ENCODE measurements at regions not wholly inside any gene's neighbourhood (a gene's known extent, or its start where the extent isn't known, plus 50 kb on each side); places are given as distances from the start of the nearest gene placed in this dataset.
A peak's percentile ranks its signal among the peaks of the same experiment; 100 is the strongest.

GRCh38 chr12:58523360-58523759, 396.9 kb downstream of the LRIG3 start:
- no peak for TF ChIP-seq CTCF (conservative IDR thresholded peaks at IDR 0.05; ENCODE audit: low read depth)
- H3K27ac ChIP-seq: no peak overlapping the region
- ChIA-PET POLR2A (ENCODE audit: low non-redundant PET) (no interaction called here), CTCF (interaction anchor here (0.7 kb wide), 1 partner anchor 645 kb away, joined by 3 read pairs; no protein-coding TSS in a partner anchor)
- DNase-seq (ENCODE audit: low spot score): no peak

- ChIA-PET CTCF (interaction anchor here (0.6 kb wide), 1 partner anchor 761 kb away, joined by 3 read pairs; the partner anchor contains the start of gene CYP27B1), POLR2A (ENCODE audit: low non-redundant PET) (no interaction called here)
- TF ChIP-seq CTCF (conservative IDR thresholded peaks at IDR 0.05; ENCODE audit: low read depth): no peak
- DNase-seq (ENCODE audit: low spot score): no peak
- no peak overlapping the region for H3K27ac ChIP-seq
These were observed 392.0 kb downstream of the LRIG3 start for GRCh38 chr12:58528271-58528670.

GRCh38 chr12:58529114-58529665, 391.1 kb downstream of the LRIG3 start:
- peak; percentile 4 for DNase-seq (ENCODE audit: low spot score)
- ChIA-PET POLR2A (ENCODE audit: low non-redundant PET) (no interaction called here), CTCF (interaction anchor here (0.6 to 1.8 kb wide), 2 partner anchors 12 to 762 kb away, joined by 3 to 8 read pairs; partner anchors contain the start of gene CYP27B1)
- no peak overlapping the region for H3K27ac ChIP-seq
- no peak for TF ChIP-seq CTCF (conservative IDR thresholded peaks at IDR 0.05; ENCODE audit: low read depth)

GRCh38 chr12:58529897-58530741, 390.2 kb downstream of the LRIG3 start:
- ChIA-PET POLR2A (ENCODE audit: low non-redundant PET) (no interaction called here), CTCF (interaction anchor here (0.7 to 1.8 kb wide), 2 partner anchors 11 to 206 kb away, joined by 4 to 8 read pairs; no protein-coding TSS in a partner anchor)
- no peak overlapping the region for H3K27ac ChIP-seq
- DNase-seq (ENCODE audit: low spot score): peak; percentile 50
- no peak for TF ChIP-seq CTCF (conservative IDR thresholded peaks at IDR 0.05; ENCODE audit: low read depth)

GRCh38 chr12:58530742-58531062, 389.6 kb downstream of the LRIG3 start:
- CTCF ChIA-PET: interaction anchor here (1.8 kb wide), 1 partner anchor 10 kb away, joined by 8 read pairs; no protein-coding TSS in a partner anchor
- no peak for TF ChIP-seq CTCF (conservative IDR thresholded peaks at IDR 0.05; ENCODE audit: low read depth)
- H3K27ac ChIP-seq: no peak overlapping the region
- POLR2A ChIA-PET (ENCODE audit: low non-redundant PET): no interaction called here
- DNase-seq (ENCODE audit: low spot score): no peak

GRCh38 chr12:58532855-58533608, 387.3 kb downstream of the LRIG3 start:
- TF ChIP-seq CTCF (conservative IDR thresholded peaks at IDR 0.05; ENCODE audit: low read depth): no peak
- POLR2A ChIA-PET (ENCODE audit: low non-redundant PET): no interaction called here
- H3K27ac ChIP-seq: no peak overlapping the region
- no peak for DNase-seq (ENCODE audit: low spot score)
- CTCF ChIA-PET: no interaction called here

All from RWPE1 (cell line).